ENCODE measurements at regions not wholly inside any gene's neighbourhood (a gene's known extent, or its start where the extent isn't known, plus 50 kb on each side); places are given as distances from the start of the nearest gene placed in this dataset.

- H3K4me1 ChIP-seq (ENCODE audit: low read depth, poor library complexity, severe bottlenecking), result no peaks in the 10 kb centered on the region
- no peak overlapping the region for H3K4me3 ChIP-seq (IDR thresholded peaks at IDR 0.05; ENCODE audit: insufficient read depth, low read depth, low read length)
- H3K27me3 ChIP-seq (ENCODE audit: insufficient read depth, low read depth), result no peaks in the 10 kb centered on the region
- TF ChIP-seq, protein P1, sequence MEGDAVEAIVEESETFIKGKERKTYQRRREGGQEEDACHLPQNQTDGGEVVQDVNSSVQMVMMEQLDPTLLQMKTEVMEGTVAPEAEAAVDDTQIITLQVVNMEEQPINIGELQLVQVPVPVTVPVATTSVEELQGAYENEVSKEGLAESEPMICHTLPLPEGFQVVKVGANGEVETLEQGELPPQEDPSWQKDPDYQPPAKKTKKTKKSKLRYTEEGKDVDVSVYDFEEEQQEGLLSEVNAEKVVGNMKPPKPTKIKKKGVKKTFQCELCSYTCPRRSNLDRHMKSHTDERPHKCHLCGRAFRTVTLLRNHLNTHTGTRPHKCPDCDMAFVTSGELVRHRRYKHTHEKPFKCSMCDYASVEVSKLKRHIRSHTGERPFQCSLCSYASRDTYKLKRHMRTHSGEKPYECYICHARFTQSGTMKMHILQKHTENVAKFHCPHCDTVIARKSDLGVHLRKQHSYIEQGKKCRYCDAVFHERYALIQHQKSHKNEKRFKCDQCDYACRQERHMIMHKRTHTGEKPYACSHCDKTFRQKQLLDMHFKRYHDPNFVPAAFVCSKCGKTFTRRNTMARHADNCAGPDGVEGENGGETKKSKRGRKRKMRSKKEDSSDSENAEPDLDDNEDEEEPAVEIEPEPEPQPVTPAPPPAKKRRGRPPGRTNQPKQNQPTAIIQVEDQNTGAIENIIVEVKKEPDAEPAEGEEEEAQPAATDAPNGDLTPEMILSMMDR (conservative IDR thresholded peaks at IDR 0.05; ENCODE audit: low read depth, low read length), result no peak
- no peaks in the 10 kb centered on the region for H3K79me2 ChIP-seq (ENCODE audit: insufficient read depth, low read depth)
- no peak overlapping the region for H3K27ac ChIP-seq
- no peak overlapping the region for H3K9ac ChIP-seq
- no peaks in the 10 kb centered on the region for H4K20me1 ChIP-seq (ENCODE audit: insufficient read depth)
- H3K36me3 ChIP-seq (ENCODE audit: insufficient read depth), result no peaks in the 10 kb centered on the region
- H3K4me2 ChIP-seq, result no peak overlapping the region
- no peak overlapping the region for H2AFZ ChIP-seq (ENCODE audit: low read depth)
These were observed 93.0 kb upstream of the PAPPA start for GRCh38 chr9:116060631-116061030.

- TF ChIP-seq, protein P1 (conservative IDR thresholded peaks at IDR 0.05; ENCODE audit: low read depth, low read length), result no peak
- Histone ChIP-seq H3K27ac (no peak overlapping the region), H4K20me1 (ENCODE audit: insufficient read depth) (no peaks in the 10 kb centered on the region), H3K4me3 (IDR thresholded peaks at IDR 0.05; ENCODE audit: insufficient read depth, low read depth, low read length) (no peak overlapping the region), H3K36me3 (ENCODE audit: insufficient read depth) (no peaks in the 10 kb centered on the region), H3K9ac (no peak overlapping the region), H3K4me2 (no peak overlapping the region), H3K4me1 (ENCODE audit: low read depth, poor library complexity, severe bottlenecking) (no peaks in the 10 kb centered on the region), H3K79me2 (ENCODE audit: insufficient read depth, low read depth) (no peaks in the 10 kb centered on the region), H2AFZ (ENCODE audit: low read depth) (no peak overlapping the region), H3K27me3 (ENCODE audit: insufficient read depth, low read depth) (no peaks in the 10 kb centered on the region)
These were observed 91.9 kb upstream of the PAPPA start for GRCh38 chr9:116061546-116062205.

DNA sequence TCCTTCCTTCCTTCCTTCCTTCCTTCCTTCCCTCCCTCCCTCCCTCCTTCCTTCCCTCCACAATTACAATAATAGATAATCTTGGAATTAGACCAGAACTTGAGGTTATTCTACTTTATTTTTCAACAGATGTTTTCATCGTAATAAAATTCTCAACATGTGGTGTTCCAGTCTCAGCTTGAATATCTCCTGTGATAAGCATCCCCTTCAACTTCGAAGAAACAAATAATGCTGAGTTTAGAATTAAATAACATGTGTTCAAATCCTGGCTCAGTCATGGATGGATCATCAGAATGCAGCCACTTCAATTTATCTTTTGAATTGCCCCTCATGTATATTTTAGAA is 91.4 kb upstream of the PAPPA start:
- H3K36me3 ChIP-seq (ENCODE audit: insufficient read depth), result no peaks in the 10 kb centered on the region
- H2AFZ ChIP-seq (ENCODE audit: low read depth), result no peak overlapping the region
- H3K9ac ChIP-seq, result no peak overlapping the region
- no peaks in the 10 kb centered on the region for H3K27me3 ChIP-seq (ENCODE audit: insufficient read depth, low read depth)
- no peaks in the 10 kb centered on the region for H3K79me2 ChIP-seq (ENCODE audit: insufficient read depth, low read depth)
- TF ChIP-seq, protein P1 (conservative IDR thresholded peaks at IDR 0.05; ENCODE audit: low read depth, low read length), result no peak
- H3K27ac ChIP-seq, result no peak overlapping the region
- H3K4me2 ChIP-seq, result no peak overlapping the region
- H3K4me1 ChIP-seq (ENCODE audit: low read depth, poor library complexity, severe bottlenecking), result no peaks in the 10 kb centered on the region
- no peaks in the 10 kb centered on the region for H4K20me1 ChIP-seq (ENCODE audit: insufficient read depth)
- no peak overlapping the region for H3K4me3 ChIP-seq (IDR thresholded peaks at IDR 0.05; ENCODE audit: insufficient read depth, low read depth, low read length)

DNA sequence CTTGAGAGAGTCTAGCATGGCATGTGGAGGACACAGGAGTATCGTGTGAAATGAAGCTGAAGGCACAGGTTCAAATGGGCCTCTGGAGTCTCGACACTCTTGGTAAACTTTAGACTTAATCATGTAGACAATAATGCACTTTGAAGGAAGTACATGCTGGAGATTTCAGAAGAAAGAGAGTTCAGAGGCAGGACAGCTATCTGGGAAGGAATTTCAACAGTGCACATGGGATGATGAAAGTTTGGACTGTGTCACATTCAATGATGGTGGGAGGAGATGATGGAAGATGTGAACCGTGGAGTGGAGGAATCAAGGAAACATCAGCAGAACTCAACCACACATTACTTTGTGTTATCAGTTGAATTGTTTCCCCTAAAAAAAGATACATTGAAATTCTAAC is 88.6 kb upstream of the PAPPA start:
- Histone ChIP-seq H2AFZ (ENCODE audit: low read depth) (no peak overlapping the region), H3K9ac (no peak overlapping the region), H4K20me1 (ENCODE audit: insufficient read depth) (no peaks in the 10 kb centered on the region), H3K4me3 (IDR thresholded peaks at IDR 0.05; ENCODE audit: insufficient read depth, low read depth, low read length) (no peak overlapping the region), H3K36me3 (ENCODE audit: insufficient read depth) (no peaks in the 10 kb centered on the region), H3K27ac (no peak overlapping the region), H3K27me3 (ENCODE audit: insufficient read depth, low read depth) (no peaks in the 10 kb centered on the region), H3K79me2 (ENCODE audit: insufficient read depth, low read depth) (no peaks in the 10 kb centered on the region), H3K4me2 (no peak overlapping the region), H3K4me1 (ENCODE audit: low read depth, poor library complexity, severe bottlenecking) (no peaks in the 10 kb centered on the region)
- TF ChIP-seq, protein P1 (conservative IDR thresholded peaks at IDR 0.05; ENCODE audit: low read depth, low read length), result no peak
